ENCODE measurements at regions not wholly inside any gene's neighbourhood (a gene's known extent, or its start where the extent isn't known, plus 50 kb on each side); places are given as distances from the start of the nearest gene placed in this dataset.

GRCh38 chr2:221204699-221205098 is 367.4 kb downstream of the EPHA4 start:
- Histone ChIP-seq H3K9me3 (ENCODE audit: low read length) (no peaks in the 10 kb centered on the region), H3K9ac (ENCODE audit: low read length) (no peak overlapping the region), H3K27me3 (ENCODE audit: control insufficient read depth in 1 of 2, insufficient read depth in 2 of 2, low read length in 2 of 2) (no peaks in the 10 kb centered on the region), H3K4me3 (ENCODE audit: low read depth in 1 of 2, low read length in 2 of 2) (no peak overlapping the region), H3K27ac (ENCODE audit: low read depth, low read length) (no peak overlapping the region), H3K4me1 (ENCODE audit: insufficient read depth, low read length) (no peaks in the 10 kb centered on the region), H3K36me3 (ENCODE audit: insufficient read depth, low read length) (no peaks in the 10 kb centered on the region)

- no peak overlapping the region for H3K27ac ChIP-seq (ENCODE audit: low read depth, low read length)
These were observed 366.9 kb downstream of the EPHA4 start for GRCh38 chr2:221205103-221205673.

GRCh38 chr2:221210686-221211085 is 361.4 kb downstream of the EPHA4 start:
- Histone ChIP-seq H3K4me1 (ENCODE audit: insufficient read depth, low read length) (no peaks in the 10 kb centered on the region), H3K36me3 (ENCODE audit: insufficient read depth, low read length) (no peaks in the 10 kb centered on the region), H3K4me3 (ENCODE audit: low read depth in 1 of 2, low read length in 2 of 2) (no peak overlapping the region), H3K27me3 (ENCODE audit: control insufficient read depth in 1 of 2, insufficient read depth in 2 of 2, low read length in 2 of 2) (no peaks in the 10 kb centered on the region), H3K9ac (ENCODE audit: low read length) (no peak overlapping the region), H3K9me3 (ENCODE audit: low read length) (no peaks in the 10 kb centered on the region), H3K27ac (ENCODE audit: low read depth, low read length) (no peak overlapping the region)

More at GRCh38 chr2:221205103-221205673, 366.9 kb downstream of the EPHA4 start:
- no peak overlapping the region for H3K9ac ChIP-seq (ENCODE audit: low read length)
- H3K4me1 ChIP-seq (ENCODE audit: insufficient read depth, low read length): no peaks in the 10 kb centered on the region
- H3K36me3 ChIP-seq (ENCODE audit: insufficient read depth, low read length): no peaks in the 10 kb centered on the region
- no peak overlapping the region for H3K4me3 ChIP-seq (ENCODE audit: low read depth in 1 of 2, low read length in 2 of 2)
- H3K27me3 ChIP-seq (ENCODE audit: control insufficient read depth in 1 of 2, insufficient read depth in 2 of 2, low read length in 2 of 2): no peaks in the 10 kb centered on the region
- H3K9me3 ChIP-seq (ENCODE audit: low read length): no peaks in the 10 kb centered on the region

GRCh38 chr2:221211653-221212052 is 360.5 kb downstream of the EPHA4 start:
- Histone ChIP-seq H3K9ac (ENCODE audit: low read length) (no peak overlapping the region), H3K36me3 (ENCODE audit: insufficient read depth, low read length) (no peaks in the 10 kb centered on the region), H3K4me3 (ENCODE audit: low read depth in 1 of 2, low read length in 2 of 2) (no peak overlapping the region), H3K27me3 (ENCODE audit: control insufficient read depth in 1 of 2, insufficient read depth in 2 of 2, low read length in 2 of 2) (no peaks in the 10 kb centered on the region), H3K4me1 (ENCODE audit: insufficient read depth, low read length) (no peaks in the 10 kb centered on the region), H3K27ac (ENCODE audit: low read depth, low read length) (no peak overlapping the region), H3K9me3 (ENCODE audit: low read length) (no peaks in the 10 kb centered on the region)

- no peak overlapping the region for H3K4me3 ChIP-seq (ENCODE audit: low read depth in 1 of 2, low read length in 2 of 2)
- H3K36me3 ChIP-seq (ENCODE audit: insufficient read depth, low read length): no peaks in the 10 kb centered on the region
- H3K9me3 ChIP-seq (ENCODE audit: low read length): no peaks in the 10 kb centered on the region
- no peak overlapping the region for H3K27ac ChIP-seq (ENCODE audit: low read depth, low read length)
- no peak overlapping the region for H3K9ac ChIP-seq (ENCODE audit: low read length)
- H3K4me1 ChIP-seq (ENCODE audit: insufficient read depth, low read length): no peaks in the 10 kb centered on the region
- no peaks in the 10 kb centered on the region for H3K27me3 ChIP-seq (ENCODE audit: control insufficient read depth in 1 of 2, insufficient read depth in 2 of 2, low read length in 2 of 2)
These were observed 360.0 kb downstream of the EPHA4 start for GRCh38 chr2:221212105-221212504.

- H3K27ac ChIP-seq (ENCODE audit: low read depth, low read length): no peak overlapping the region
- no peak overlapping the region for H3K9ac ChIP-seq (ENCODE audit: low read length)
- no peaks in the 10 kb centered on the region for H3K9me3 ChIP-seq (ENCODE audit: low read length)
- no peaks in the 10 kb centered on the region for H3K27me3 ChIP-seq (ENCODE audit: control insufficient read depth in 1 of 2, insufficient read depth in 2 of 2, low read length in 2 of 2)
- H3K4me1 ChIP-seq (ENCODE audit: insufficient read depth, low read length): no peaks in the 10 kb centered on the region
- no peaks in the 10 kb centered on the region for H3K36me3 ChIP-seq (ENCODE audit: insufficient read depth, low read length)
- H3K4me3 ChIP-seq (ENCODE audit: low read depth in 1 of 2, low read length in 2 of 2): no peak overlapping the region
These were observed 356.6 kb downstream of the EPHA4 start for GRCh38 chr2:221215487-221215886.

GRCh38 chr2:221216636-221217035 is 355.5 kb downstream of the EPHA4 start:
- Histone ChIP-seq H3K9ac (ENCODE audit: low read length) (no peak overlapping the region), H3K27ac (ENCODE audit: low read depth, low read length) (no peak overlapping the region), H3K27me3 (ENCODE audit: control insufficient read depth in 1 of 2, insufficient read depth in 2 of 2, low read length in 2 of 2) (no peaks in the 10 kb centered on the region), H3K9me3 (ENCODE audit: low read length) (no peaks in the 10 kb centered on the region), H3K4me1 (ENCODE audit: insufficient read depth, low read length) (no peaks in the 10 kb centered on the region), H3K4me3 (ENCODE audit: low read depth in 1 of 2, low read length in 2 of 2) (no peak overlapping the region), H3K36me3 (ENCODE audit: insufficient read depth, low read length) (no peaks in the 10 kb centered on the region)

- H3K4me3 ChIP-seq (ENCODE audit: low read depth in 1 of 2, low read length in 2 of 2): no peak overlapping the region
- H3K4me1 ChIP-seq (ENCODE audit: insufficient read depth, low read length): no peaks in the 10 kb centered on the region
- no peaks in the 10 kb centered on the region for H3K36me3 ChIP-seq (ENCODE audit: insufficient read depth, low read length)
- no peak overlapping the region for H3K27ac ChIP-seq (ENCODE audit: low read depth, low read length)
- H3K9me3 ChIP-seq (ENCODE audit: low read length): no peaks in the 10 kb centered on the region
- no peak overlapping the region for H3K9ac ChIP-seq (ENCODE audit: low read length)
- H3K27me3 ChIP-seq (ENCODE audit: control insufficient read depth in 1 of 2, insufficient read depth in 2 of 2, low read length in 2 of 2): no peaks in the 10 kb centered on the region
These were observed 346.4 kb downstream of the EPHA4 start for GRCh38 chr2:221225752-221226151.

GRCh38 chr2:221228214-221228769 is 343.8 kb downstream of the EPHA4 start:
- H3K27ac ChIP-seq (ENCODE audit: low read depth, low read length): no peak overlapping the region
- no peak overlapping the region for H3K4me3 ChIP-seq (ENCODE audit: low read depth in 1 of 2, low read length in 2 of 2)

GRCh38 chr2:221229099-221229498 is 343.0 kb downstream of the EPHA4 start:
- H3K4me1 ChIP-seq (ENCODE audit: insufficient read depth, low read length): no peaks in the 10 kb centered on the region
- H3K36me3 ChIP-seq (ENCODE audit: insufficient read depth, low read length): no peaks in the 10 kb centered on the region
- no peak overlapping the region for H3K27ac ChIP-seq (ENCODE audit: low read depth, low read length)
- H3K4me3 ChIP-seq (ENCODE audit: low read depth in 1 of 2, low read length in 2 of 2): no peak overlapping the region
- no peak overlapping the region for H3K9ac ChIP-seq (ENCODE audit: low read length)
- no peaks in the 10 kb centered on the region for H3K27me3 ChIP-seq (ENCODE audit: control insufficient read depth in 1 of 2, insufficient read depth in 2 of 2, low read length in 2 of 2)
- no peaks in the 10 kb centered on the region for H3K9me3 ChIP-seq (ENCODE audit: low read length)

More at GRCh38 chr2:221228214-221228769, 343.8 kb downstream of the EPHA4 start:
- Histone ChIP-seq H3K36me3 (ENCODE audit: insufficient read depth, low read length) (no peaks in the 10 kb centered on the region), H3K9ac (ENCODE audit: low read length) (no peak overlapping the region), H3K4me1 (ENCODE audit: insufficient read depth, low read length) (no peaks in the 10 kb centered on the region), H3K27me3 (ENCODE audit: control insufficient read depth in 1 of 2, insufficient read depth in 2 of 2, low read length in 2 of 2) (no peaks in the 10 kb centered on the region), H3K9me3 (ENCODE audit: low read length) (no peaks in the 10 kb centered on the region)

- H3K4me3 ChIP-seq (ENCODE audit: low read depth in 1 of 2, low read length in 2 of 2): no peak overlapping the region
- no peaks in the 10 kb centered on the region for H3K9me3 ChIP-seq (ENCODE audit: low read length)
- no peaks in the 10 kb centered on the region for H3K4me1 ChIP-seq (ENCODE audit: insufficient read depth, low read length)
- H3K27ac ChIP-seq (ENCODE audit: low read depth, low read length): no peak overlapping the region
- no peaks in the 10 kb centered on the region for H3K27me3 ChIP-seq (ENCODE audit: control insufficient read depth in 1 of 2, insufficient read depth in 2 of 2, low read length in 2 of 2)
- H3K9ac ChIP-seq (ENCODE audit: low read length): no peak overlapping the region
- H3K36me3 ChIP-seq (ENCODE audit: insufficient read depth, low read length): no peaks in the 10 kb centered on the region
These were observed 340.6 kb downstream of the EPHA4 start for GRCh38 chr2:221231511-221231910.

GRCh38 chr2:221235941-221236340 is 336.2 kb downstream of the EPHA4 start:
- no peaks in the 10 kb centered on the region for H3K36me3 ChIP-seq (ENCODE audit: insufficient read depth, low read length)
- no peaks in the 10 kb centered on the region for H3K4me1 ChIP-seq (ENCODE audit: insufficient read depth, low read length)
- no peak overlapping the region for H3K9ac ChIP-seq (ENCODE audit: low read length)
- no peak overlapping the region for H3K4me3 ChIP-seq (ENCODE audit: low read depth in 1 of 2, low read length in 2 of 2)
- no peaks in the 10 kb centered on the region for H3K27me3 ChIP-seq (ENCODE audit: control insufficient read depth in 1 of 2, insufficient read depth in 2 of 2, low read length in 2 of 2)
- H3K27ac ChIP-seq (ENCODE audit: low read depth, low read length): no peak overlapping the region
- H3K9me3 ChIP-seq (ENCODE audit: low read length): no peaks in the 10 kb centered on the region

All from muscle layer of colon (tissue), 2 donors.